22Rv1 (cell line): ENCODE measurements at regions not wholly inside any gene's neighbourhood (a gene's known extent, or its start where the extent isn't known, plus 50 kb on each side); places are given as distances from the start of the nearest gene placed in this dataset.

ENCODE experiments used
- ZFX ChIP-seq: fragments of 450-650 bp; IDR thresholded peaks from 2 replicates; pipeline ENCODE4 v1.6.1; 2017; ENCODE audit warnings: antibody characterized with exemption, borderline replicate concordance
- TF ChIP-seq, protein P1 (sequence below): fragments of 450-650 bp; IDR thresholded peaks from 2 replicates; pipeline ENCODE4 v1.5.1; 2017; ENCODE audit warnings: mild to moderate bottlenecking

DNA sequence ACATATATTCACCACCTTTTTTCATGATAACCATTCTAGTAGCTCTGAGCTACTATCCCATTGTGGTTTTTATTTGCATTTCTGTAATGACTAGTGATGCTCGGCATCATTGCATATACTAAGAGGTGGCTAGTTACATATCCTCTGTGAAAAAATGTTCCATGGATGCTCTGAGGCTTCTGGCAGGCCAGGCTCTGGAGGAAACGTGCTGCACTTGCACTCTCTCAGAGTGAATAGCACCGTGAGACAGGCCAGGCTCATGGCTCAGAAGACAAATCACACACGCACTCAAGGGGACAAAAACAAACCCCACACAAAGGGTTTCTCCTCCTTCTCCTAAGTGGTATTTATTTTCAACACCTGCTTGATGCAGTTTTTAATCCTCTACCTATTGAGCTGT lies 1085.3 kb upstream of the CNTNAP5 start:
- TF ChIP-seq, protein P1, sequence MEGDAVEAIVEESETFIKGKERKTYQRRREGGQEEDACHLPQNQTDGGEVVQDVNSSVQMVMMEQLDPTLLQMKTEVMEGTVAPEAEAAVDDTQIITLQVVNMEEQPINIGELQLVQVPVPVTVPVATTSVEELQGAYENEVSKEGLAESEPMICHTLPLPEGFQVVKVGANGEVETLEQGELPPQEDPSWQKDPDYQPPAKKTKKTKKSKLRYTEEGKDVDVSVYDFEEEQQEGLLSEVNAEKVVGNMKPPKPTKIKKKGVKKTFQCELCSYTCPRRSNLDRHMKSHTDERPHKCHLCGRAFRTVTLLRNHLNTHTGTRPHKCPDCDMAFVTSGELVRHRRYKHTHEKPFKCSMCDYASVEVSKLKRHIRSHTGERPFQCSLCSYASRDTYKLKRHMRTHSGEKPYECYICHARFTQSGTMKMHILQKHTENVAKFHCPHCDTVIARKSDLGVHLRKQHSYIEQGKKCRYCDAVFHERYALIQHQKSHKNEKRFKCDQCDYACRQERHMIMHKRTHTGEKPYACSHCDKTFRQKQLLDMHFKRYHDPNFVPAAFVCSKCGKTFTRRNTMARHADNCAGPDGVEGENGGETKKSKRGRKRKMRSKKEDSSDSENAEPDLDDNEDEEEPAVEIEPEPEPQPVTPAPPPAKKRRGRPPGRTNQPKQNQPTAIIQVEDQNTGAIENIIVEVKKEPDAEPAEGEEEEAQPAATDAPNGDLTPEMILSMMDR: no peak
- no peak for TF ChIP-seq ZFX
